Activated naive CD8-positive, alpha-beta T cell treated with anti-CD3 and anti-CD28 coated beads, Interleukin-2, amount 10 ng/mL, durations not matched to agents 7 days and 5 days (primary cell): ENCODE measurements at regions not wholly inside any gene's neighbourhood (a gene's known extent, or its start where the extent isn't known, plus 50 kb on each side); places are given as distances from the start of the nearest gene placed in this dataset.

Experiments
- ATAC-seq: fragments of 150-1000 bp; cut with Tn5 transposase; one replicate; pipeline ENCODE4 v1.10.0; 2021; ENCODE audit warnings: low read depth, moderate library complexity
- POLR2A ChIA-PET: fragments of 350-600 bp; sonication (Branson Sonifier 250); formaldehyde crosslinking; loops from one replicate; lab custom pipeline; 2021; ENCODE audit warnings: antibody characterized with exemption; lab: Charles Lee
- DNase-seq: peaks from one replicate; pipeline ENCODE4 v3.0.0; 2021
- H3K27ac Mint-ChIP-seq: one replicate; pipeline ENCODE4 v1.8.0; 2022; ENCODE audit warnings: mild to moderate bottlenecking, mixed read lengths
- H3K27me3 Mint-ChIP-seq: one replicate; pipeline ENCODE4 v1.8.0; 2022; ENCODE audit warnings: mild to moderate bottlenecking, moderate library complexity, mixed read lengths
- H3K36me3 Mint-ChIP-seq: one replicate; pipeline ENCODE4 v1.8.0; 2021; ENCODE audit warnings: mild to moderate bottlenecking, mixed read lengths
- H3K4me1 Mint-ChIP-seq: one replicate; pipeline ENCODE4 v1.8.0; 2021; ENCODE audit warnings: mixed read lengths
- H3K4me3 Mint-ChIP-seq: one replicate; pipeline ENCODE4 v1.8.0; 2022; ENCODE audit warnings: mild to moderate bottlenecking, moderate library complexity, mixed read lengths
- H3K9me3 Mint-ChIP-seq: one replicate; pipeline ENCODE4 v1.8.0; 2021; ENCODE audit warnings: mixed read lengths

- Mint-ChIP-seq H3K4me3 (no peak overlapping the region), H3K27ac (no peak overlapping the region), H3K27me3 (no peaks in the 10 kb centered on the region), H3K9me3 (no peaks in the 10 kb centered on the region), H3K4me1 (no peaks in the 10 kb centered on the region), H3K36me3 (no peaks in the 10 kb centered on the region)
- POLR2A ChIA-PET = no interaction called here
- no peak for ATAC-seq
- DNase-seq = no peak
Observed at GRCh38 chr2:138276339-138276738, 225.2 kb upstream of the SPOPL start.

DNA sequence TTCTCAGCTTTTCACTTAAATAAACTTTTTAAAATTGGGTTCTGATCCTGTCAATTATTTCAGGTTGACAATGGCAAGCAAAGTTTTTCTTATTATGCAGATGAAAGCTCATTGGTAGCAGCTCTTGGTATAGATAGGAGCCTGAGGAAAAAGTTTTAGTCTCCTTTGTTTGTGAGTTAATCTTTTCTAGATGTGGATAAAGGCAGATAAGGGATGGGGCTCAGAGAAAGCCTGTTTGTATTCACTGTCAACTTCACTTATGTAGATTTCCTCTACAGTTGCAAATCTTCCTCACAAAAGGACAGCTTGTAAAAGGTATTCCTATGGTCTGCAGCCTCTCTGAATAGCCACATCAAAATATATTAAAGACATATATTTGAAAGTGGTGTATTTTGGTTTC is 224.5 kb upstream of the SPOPL start:
- Mint-ChIP-seq H3K4me1 (no peaks in the 10 kb centered on the region), H3K9me3 (no peaks in the 10 kb centered on the region), H3K27me3 (no peaks in the 10 kb centered on the region), H3K36me3 (no peaks in the 10 kb centered on the region), H3K4me3 (no peak overlapping the region), H3K27ac (no peak overlapping the region)
- ATAC-seq = no peak
- POLR2A ChIA-PET = no interaction called here
- no peak for DNase-seq

DNA sequence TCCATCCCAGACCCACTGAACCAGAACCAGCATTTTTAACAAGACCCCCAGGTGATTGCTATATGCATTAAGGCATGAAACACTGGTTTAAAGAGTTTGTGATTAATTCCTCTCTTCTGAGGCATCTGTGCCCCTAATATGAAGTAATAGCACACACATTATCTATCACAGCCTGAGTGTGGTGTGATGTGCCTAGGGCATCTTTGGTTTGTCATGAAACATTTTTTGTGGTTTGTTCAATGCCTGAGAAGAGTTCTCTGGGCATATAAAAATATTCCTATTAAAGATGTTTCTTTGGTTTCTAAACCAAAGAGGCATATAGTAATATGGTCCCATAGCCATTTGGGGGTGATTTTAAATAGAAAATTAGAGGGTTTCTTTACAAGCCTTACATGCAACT is 221.7 kb upstream of the SPOPL start:
- POLR2A ChIA-PET = no interaction called here
- no peak for DNase-seq
- H3K9me3 Mint-ChIP-seq = no peaks in the 10 kb centered on the region
- no peak overlapping the region for H3K27ac Mint-ChIP-seq
- no peak overlapping the region for H3K4me3 Mint-ChIP-seq
- no peaks in the 10 kb centered on the region for H3K27me3 Mint-ChIP-seq
- H3K4me1 Mint-ChIP-seq = no peaks in the 10 kb centered on the region
- ATAC-seq = no peak
- H3K36me3 Mint-ChIP-seq = no peaks in the 10 kb centered on the region

DNA sequence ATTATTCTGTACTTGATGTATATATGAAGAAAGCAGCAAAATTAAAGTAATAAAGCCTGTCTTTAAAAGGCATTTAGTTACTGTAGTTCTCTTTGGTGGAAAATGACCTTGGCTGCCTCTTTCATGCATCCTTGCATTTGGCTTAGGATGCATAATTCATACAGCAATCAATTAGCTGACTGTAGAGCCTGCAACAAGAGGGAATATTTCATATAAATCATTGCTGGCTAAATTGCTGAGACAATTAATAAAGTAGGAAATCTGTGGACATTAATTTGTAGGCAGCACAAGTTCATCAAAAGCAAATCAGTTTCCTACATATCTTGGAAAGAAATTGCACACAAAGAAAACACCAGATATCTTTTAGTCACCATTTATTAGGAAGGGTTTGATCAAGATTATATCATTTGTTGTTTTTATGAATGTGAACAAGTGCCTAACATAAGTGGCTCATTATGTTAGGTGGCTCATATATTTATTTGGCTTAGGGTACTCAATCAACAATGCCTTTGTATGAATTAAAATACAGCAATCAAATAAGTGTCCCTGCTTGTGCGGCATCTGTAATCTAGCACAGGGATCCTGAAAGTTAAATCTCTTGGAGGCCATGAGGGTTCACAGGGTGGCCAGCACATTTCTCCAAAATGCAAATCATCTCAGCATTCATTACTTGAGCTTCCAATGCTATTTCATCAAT is 220.4 kb upstream of the SPOPL start:
- ATAC-seq (no peak), DNase-seq (no peak)
- Mint-ChIP-seq H3K4me3 (no peak overlapping the region), H3K27me3 (no peaks in the 10 kb centered on the region), H3K9me3 (no peaks in the 10 kb centered on the region), H3K4me1 (no peaks in the 10 kb centered on the region), H3K27ac (no peak overlapping the region), H3K36me3 (no peaks in the 10 kb centered on the region)
- POLR2A ChIA-PET = no interaction called here

DNA sequence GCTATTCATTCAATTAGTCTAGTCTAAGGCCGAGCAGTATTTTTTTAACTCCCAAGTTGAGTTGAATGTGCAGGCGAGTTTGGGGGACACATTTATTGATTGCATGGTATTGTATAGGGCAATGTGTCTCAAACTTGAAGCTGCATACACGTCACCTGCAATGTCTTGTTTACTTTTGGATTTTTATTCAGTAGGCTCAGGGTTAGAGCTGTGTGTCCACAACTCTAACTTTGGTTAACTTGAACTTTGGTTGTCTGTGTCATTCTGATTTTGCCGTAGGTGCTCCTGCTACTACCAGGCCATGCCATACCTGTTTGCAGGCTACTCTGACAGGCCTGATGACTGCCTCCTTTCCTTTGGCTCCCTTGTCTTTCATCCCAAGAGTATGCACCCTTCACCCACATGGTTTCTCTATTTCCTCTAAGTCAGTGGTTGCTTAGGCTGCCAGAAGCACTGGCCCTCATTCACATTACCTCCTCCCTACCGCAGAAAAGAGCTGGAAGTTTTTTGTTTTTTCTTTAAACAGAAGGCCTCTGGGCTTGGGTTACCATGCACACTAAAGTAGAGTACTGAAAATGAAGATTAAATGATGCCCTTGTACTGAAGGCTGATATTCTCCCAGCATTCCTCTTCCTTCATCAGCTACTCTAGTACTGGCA is 219.4 kb upstream of the SPOPL start:
- Mint-ChIP-seq H3K4me3 (no peak overlapping the region), H3K4me1 (no peaks in the 10 kb centered on the region), H3K27me3 (no peaks in the 10 kb centered on the region), H3K9me3 (peaks cover 2% of the 10 kb centered on the region), H3K36me3 (no peaks in the 10 kb centered on the region), H3K27ac (no peak overlapping the region)
- ATAC-seq (no peak), DNase-seq (no peak)
- POLR2A ChIA-PET = no interaction called here

- Mint-ChIP-seq H3K36me3 (no peaks in the 10 kb centered on the region), H3K4me1 (no peaks in the 10 kb centered on the region), H3K27ac (no peak overlapping the region), H3K27me3 (no peaks in the 10 kb centered on the region), H3K9me3 (peaks cover 4% of the 10 kb centered on the region), H3K4me3 (no peak overlapping the region)
- POLR2A ChIA-PET = no interaction called here
- ATAC-seq (no peak), DNase-seq (no peak)
Observed at GRCh38 chr2:138291805-138292204, 209.8 kb upstream of the SPOPL start.

DNA sequence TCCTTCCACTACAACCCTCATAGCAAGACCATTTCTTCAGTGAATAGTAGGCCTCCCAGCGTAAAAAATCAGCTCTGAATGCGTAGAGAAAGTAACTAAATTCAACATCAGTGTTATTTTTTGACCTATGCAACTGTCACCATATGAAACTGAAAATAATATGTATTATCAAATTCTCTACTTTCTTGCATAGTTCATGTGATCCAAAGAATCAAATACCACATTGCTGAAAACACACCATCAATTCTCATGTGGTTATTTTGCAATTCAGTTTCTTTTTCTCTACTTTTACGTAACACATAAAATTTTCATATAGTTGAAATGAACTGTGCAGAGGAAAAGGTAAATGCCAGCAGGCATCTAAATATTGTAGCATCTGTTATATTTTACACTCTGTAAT is 208.5 kb upstream of the SPOPL start:
- no peak overlapping the region for H3K4me3 Mint-ChIP-seq
- no peak overlapping the region for H3K27ac Mint-ChIP-seq
- H3K9me3 Mint-ChIP-seq = peaks cover 2% of the 10 kb centered on the region
- H3K4me1 Mint-ChIP-seq = no peaks in the 10 kb centered on the region
- DNase-seq (no peak), ATAC-seq (no peak)
- POLR2A ChIA-PET = no interaction called here
- no peaks in the 10 kb centered on the region for H3K36me3 Mint-ChIP-seq
- no peaks in the 10 kb centered on the region for H3K27me3 Mint-ChIP-seq

GRCh38 chr2:138293549-138293948 is 208.0 kb upstream of the SPOPL start:
- DNase-seq = no peak
- peaks cover under 1% of the 10 kb centered on the region for H3K9me3 Mint-ChIP-seq
- POLR2A ChIA-PET = no interaction called here
- H3K36me3 Mint-ChIP-seq = no peaks in the 10 kb centered on the region
- H3K27me3 Mint-ChIP-seq = no peaks in the 10 kb centered on the region
- H3K27ac Mint-ChIP-seq = no peak overlapping the region
- no peaks in the 10 kb centered on the region for H3K4me1 Mint-ChIP-seq
- no peak for ATAC-seq
- H3K4me3 Mint-ChIP-seq = no peak overlapping the region

DNA sequence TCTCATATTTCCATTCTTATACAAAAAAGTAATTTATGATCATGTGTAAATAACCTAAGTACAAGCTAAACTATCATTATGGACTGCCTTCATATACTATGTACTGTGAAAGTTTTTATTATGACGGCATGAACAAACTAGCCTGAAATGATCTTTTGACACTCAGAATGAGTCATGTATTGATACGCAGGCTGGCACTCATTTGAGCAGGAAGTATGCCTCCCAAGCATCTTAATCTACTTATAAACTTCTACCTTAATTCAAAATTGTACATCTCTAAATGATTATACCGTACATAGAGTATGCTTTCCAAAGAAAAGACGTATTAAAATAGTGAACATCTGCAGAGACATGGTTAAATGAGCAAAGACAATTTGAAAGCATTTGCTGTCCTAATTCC is 207.1 kb upstream of the SPOPL start:
- no peaks in the 10 kb centered on the region for H3K4me1 Mint-ChIP-seq
- H3K27me3 Mint-ChIP-seq = no peaks in the 10 kb centered on the region
- no peaks in the 10 kb centered on the region for H3K36me3 Mint-ChIP-seq
- ATAC-seq (no peak), DNase-seq (no peak)
- POLR2A ChIA-PET = no interaction called here
- H3K9me3 Mint-ChIP-seq = no peaks in the 10 kb centered on the region
- no peak overlapping the region for H3K27ac Mint-ChIP-seq
- no peak overlapping the region for H3K4me3 Mint-ChIP-seq

GRCh38 chr2:138296365-138296764 is 205.2 kb upstream of the SPOPL start:
- Mint-ChIP-seq H3K4me3 (no peak overlapping the region), H3K4me1 (no peaks in the 10 kb centered on the region), H3K27ac (no peak overlapping the region), H3K9me3 (peaks cover 1% of the 10 kb centered on the region), H3K36me3 (no peaks in the 10 kb centered on the region), H3K27me3 (no peaks in the 10 kb centered on the region)
- no peak for DNase-seq
- POLR2A ChIA-PET = no interaction called here
- no peak for ATAC-seq

- no peaks in the 10 kb centered on the region for H3K4me1 Mint-ChIP-seq
- peaks cover 1% of the 10 kb centered on the region for H3K9me3 Mint-ChIP-seq
- no peak for ATAC-seq
- H3K27me3 Mint-ChIP-seq = no peaks in the 10 kb centered on the region
- no peak overlapping the region for H3K4me3 Mint-ChIP-seq
- no peaks in the 10 kb centered on the region for H3K36me3 Mint-ChIP-seq
- POLR2A ChIA-PET = no interaction called here
- H3K27ac Mint-ChIP-seq = no peak overlapping the region
- no peak for DNase-seq
Observed at GRCh38 chr2:138298120-138298814, 203.3 kb upstream of the SPOPL start.

- H3K4me3 Mint-ChIP-seq = no peak overlapping the region
- H3K9me3 Mint-ChIP-seq = peaks cover 1% of the 10 kb centered on the region
- no peaks in the 10 kb centered on the region for H3K4me1 Mint-ChIP-seq
- H3K27me3 Mint-ChIP-seq = no peaks in the 10 kb centered on the region
- no peak overlapping the region for H3K27ac Mint-ChIP-seq
- POLR2A ChIA-PET = no interaction called here
- H3K36me3 Mint-ChIP-seq = no peaks in the 10 kb centered on the region
- ATAC-seq (no peak), DNase-seq (no peak)
Observed at GRCh38 chr2:138298900-138299299, 202.7 kb upstream of the SPOPL start.

DNA sequence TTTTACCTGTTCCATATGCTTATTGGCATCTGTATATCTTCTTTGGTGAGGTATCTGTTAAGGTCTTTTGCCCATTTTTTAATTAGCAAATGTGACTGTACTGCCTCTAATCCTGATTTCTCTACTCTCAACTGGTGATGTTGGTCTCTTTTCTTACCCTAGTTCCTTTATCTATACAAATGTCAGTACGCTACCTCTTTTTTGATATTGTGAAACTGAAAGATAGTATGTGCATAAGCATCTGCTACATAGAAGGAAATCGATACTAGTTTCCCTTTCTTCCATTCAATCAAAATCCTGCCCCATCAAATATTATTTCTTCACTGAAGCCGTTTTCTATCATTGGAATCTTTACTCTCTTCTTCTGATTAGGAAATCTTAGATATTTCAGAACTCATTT is 194.9 kb upstream of the SPOPL start:
- no peaks in the 10 kb centered on the region for H3K9me3 Mint-ChIP-seq
- H3K4me1 Mint-ChIP-seq = no peaks in the 10 kb centered on the region
- H3K4me3 Mint-ChIP-seq = no peak overlapping the region
- no peaks in the 10 kb centered on the region for H3K36me3 Mint-ChIP-seq
- ATAC-seq (no peak), DNase-seq (no peak)
- H3K27ac Mint-ChIP-seq = no peak overlapping the region
- POLR2A ChIA-PET = no interaction called here
- no peaks in the 10 kb centered on the region for H3K27me3 Mint-ChIP-seq

- H3K4me1 Mint-ChIP-seq = no peaks in the 10 kb centered on the region
- no peaks in the 10 kb centered on the region for H3K27me3 Mint-ChIP-seq
- POLR2A ChIA-PET = no interaction called here
- H3K9me3 Mint-ChIP-seq = no peaks in the 10 kb centered on the region
- H3K36me3 Mint-ChIP-seq = no peaks in the 10 kb centered on the region
- ATAC-seq (no peak), DNase-seq (no peak)
- no peak overlapping the region for H3K27ac Mint-ChIP-seq
- H3K4me3 Mint-ChIP-seq = no peak overlapping the region
Observed at GRCh38 chr2:138307099-138307498, 194.5 kb upstream of the SPOPL start.
